Endothelial cell of umbilical vein (primary cell): ENCODE measurements at regions not wholly inside any gene's neighbourhood (a gene's known extent, or its start where the extent isn't known, plus 50 kb on each side); places are given as distances from the start of the nearest gene placed in this dataset.

ENCODE experiments used
- BruUV-seq: library from RNA; stranded (reverse); fragments of 400-500 nt; replicated peaks from 2 replicates; lab custom pipeline; 2021; lab: Mats Ljungman, UMichigan
- CTCF ChIA-PET: fragments of 300-600, 350-600 bp; sonication (Branson Sonifier 250); formaldehyde crosslinking; loops from one replicate; lab custom pipeline; 2021; ENCODE audit warnings: antibody characterized with exemption, inconsistent platforms; lab: Charles Lee
- POLR2A ChIA-PET: fragments of 300-600, 350-600 bp; sonication (Branson Sonifier 250); formaldehyde crosslinking; loops from one replicate; lab custom pipeline; 2021; ENCODE audit warnings: antibody characterized with exemption, inconsistent platforms; lab: Charles Lee
- DNase-seq: peaks from one replicate; pipeline ENCODE4 v3.0.0-alpha.2; 2011; ENCODE audit warnings: low read depth, low spot score
- FAIRE-seq: peaks from 2 replicates; lab custom pipeline; 2011; peaks lifted over from hg19 to GRCh38; lab: Jason Lieb, UNC
- H2AFZ ChIP-seq: 2 replicates; pipeline ENCODE4 v1.6.0; 2012; ENCODE audit warnings: low read depth, low read length, control low read depth, inconsistent platforms
- H3K27ac ChIP-seq: 2 replicates; pipeline ENCODE4 v1.5.1; 2011; ENCODE audit warnings: low read depth, mild to moderate bottlenecking, control low read depth, low read length, moderate library complexity; ENCODE audit not compliant: insufficient read depth
- H3K27me3 ChIP-seq, 2 experiments: 2 replicates each; pipeline versions ENCODE4 v1.6.0 to v1.6.1; 2011; ENCODE audit warnings: low read length in 2 of 2, mixed read lengths in 1 of 2; ENCODE audit not compliant: control insufficient read depth in 2 of 2, insufficient read depth in 2 of 2
- H3K36me3 ChIP-seq, 2 experiments: 2 replicates in 1 of 2; 3 replicates in 1 of 2; pipeline ENCODE4 v1.5.1; 2011; ENCODE audit warnings: low read length in 2 of 2, mild to moderate bottlenecking in 1 of 2, moderate library complexity in 1 of 2; ENCODE audit not compliant: control insufficient read depth in 2 of 2, insufficient read depth in 2 of 2; ENCODE audit errors: extremely low read depth in 1 of 2
- H3K4me1 ChIP-seq: 3 replicates; pipeline ENCODE4 v1.5.1; 2011; ENCODE audit warnings: mild to moderate bottlenecking, low read length; ENCODE audit not compliant: control insufficient read depth, insufficient read depth; ENCODE audit errors: extremely low read depth
- H3K4me2 ChIP-seq: 2 replicates; pipeline ENCODE4 v1.6.1; 2011; ENCODE audit warnings: low read length, control low read depth, mixed read lengths; ENCODE audit not compliant: insufficient read depth
- H3K4me3 ChIP-seq, 3 experiments: fragments of 200-600 bp in 1 of 3; sonication (generic), shearing (Covaris generic) in 1 of 3; replicated peaks in 1 of 3; 2 replicates each; pipeline ENCODE4 v1.5.1; 2011 to 2016; ENCODE audit warnings: control low read depth in 3 of 3, low read length in 3 of 3, mild to moderate bottlenecking in 2 of 3, inconsistent platforms in 1 of 3, low read depth in 1 of 3, moderate library complexity in 1 of 3; ENCODE audit not compliant: insufficient read depth in 1 of 3
- H3K79me2 ChIP-seq: 2 replicates; pipeline ENCODE4 v1.6.0; 2012; ENCODE audit warnings: low read length, inconsistent platforms; ENCODE audit not compliant: control insufficient read depth, insufficient read depth
- H3K9ac ChIP-seq: replicated peaks from 2 replicates; pipeline ENCODE3; 2011; ENCODE audit warnings: low read length, control low read depth; ENCODE audit not compliant: insufficient read depth; ENCODE audit errors: extremely low read depth
- H3K9me1 ChIP-seq: replicated peaks from 3 replicates; pipeline ENCODE4 v1.6.0; 2011; ENCODE audit warnings: mild to moderate bottlenecking, low read length; ENCODE audit not compliant: control insufficient read depth, insufficient read depth; ENCODE audit errors: extremely low read depth
- H3K9me3 ChIP-seq: replicated peaks from 2 replicates; pipeline ENCODE4 v1.5.1; 2012; ENCODE audit warnings: low read length, inconsistent platforms; ENCODE audit not compliant: control insufficient read depth, insufficient read depth
- H4K20me1 ChIP-seq: replicated peaks from 2 replicates; pipeline ENCODE3; 2011; ENCODE audit warnings: mild to moderate bottlenecking, low read length; ENCODE audit not compliant: control insufficient read depth, insufficient read depth; ENCODE audit errors: extremely low read depth
- CTCF ChIP-seq, 2 donors: IDR thresholded peaks; 1 replicate in 1 of 2; 2 replicates in 1 of 2; pipeline ENCODE4 v1.5.1; 2011; ENCODE audit warnings: low read length in 2 of 2, mild to moderate bottlenecking in 2 of 2, moderate library complexity in 2 of 2, control low read depth in 1 of 2, inconsistent platforms in 1 of 2, low read depth in 1 of 2; ENCODE audit not compliant: insufficient read depth in 1 of 2; ENCODE audit errors: extremely low read depth in 1 of 2
- EZH2 ChIP-seq: IDR thresholded peaks from 2 replicates; pipeline ENCODE4 v1.6.1; 2012; ENCODE audit warnings: borderline replicate concordance, low read depth, mild to moderate bottlenecking, moderate library complexity, low read length, inconsistent platforms; ENCODE audit not compliant: severe bottlenecking
- FOS ChIP-seq: IDR thresholded peaks from 2 replicates; pipeline ENCODE4 v1.6.1; 2011; ENCODE audit warnings: mild to moderate bottlenecking, low read length, moderate library complexity, borderline replicate concordance; ENCODE audit not compliant: insufficient read depth
- GATA2 ChIP-seq: IDR thresholded peaks from 2 replicates; pipeline ENCODE4 v1.7.0; 2011; ENCODE audit warnings: low read depth, mild to moderate bottlenecking, moderate library complexity, mixed read lengths, low read length; ENCODE audit not compliant: insufficient read length, insufficient read depth
- JUN ChIP-seq: IDR thresholded peaks from 2 replicates; pipeline ENCODE4 v1.6.1; 2011; ENCODE audit warnings: borderline replicate concordance, low read depth; ENCODE audit not compliant: insufficient read length, insufficient read depth
- MYC ChIP-seq: IDR thresholded peaks from one replicate; pipeline ENCODE4 v1.6.1; 2011; ENCODE audit warnings: mild to moderate bottlenecking, low read depth, low read length
- POLR2A ChIP-seq: IDR thresholded peaks from 2 replicates; pipeline ENCODE4 v1.6.1; 2012; ENCODE audit warnings: low read depth, mild to moderate bottlenecking, control low read depth, low read length
- POLR2AphosphoS5 ChIP-seq: IDR thresholded peaks from 2 replicates; pipeline ENCODE4 v1.6.1; 2012; ENCODE audit warnings: low read depth, mild to moderate bottlenecking, control low read depth, low read length, moderate library complexity; ENCODE audit not compliant: insufficient read depth
- dilution Hi-C: fragments of 300-500 bp; cut with MboI; formaldehyde crosslinking; loops from one replicate; pipeline ENCODE4 v1.15.0; 2019; ENCODE audit warnings: low sequenced_read_pairs; ENCODE audit not compliant: extremely low pct_ligation_motif_present
- intact Hi-C: fragments of 100-400 bp; cut with micrococcal nuclease; formaldehyde crosslinking; loops from one replicate; pipeline ENCODE4 v1.10.0; 2022
- TF ChIP-seq, protein P1 (sequence below): IDR thresholded peaks from 2 replicates; pipeline ENCODE4 v1.6.1; 2011; ENCODE audit not compliant: insufficient read depth, insufficient read length

- no peak overlapping the region for H3K27ac ChIP-seq
- FAIRE-seq: no peak
These were observed 126.6 kb downstream of the EN1 start for GRCh38 chr2:118720866-118721265.

More at GRCh38 chr2:118720866-118721265, 126.6 kb downstream of the EN1 start:
- Histone ChIP-seq H4K20me1 (no peaks in the 10 kb centered on the region), H3K36me3 (no peaks in the 10 kb centered on the region), H3K4me3 (no peak overlapping the region), H3K9me3 (no peaks in the 10 kb centered on the region), H3K9ac (no peak overlapping the region), H3K4me2 (no peak overlapping the region), H3K79me2 (no peaks in the 10 kb centered on the region), H3K27me3 (no peaks in the 10 kb centered on the region), H3K4me1 (no peaks in the 10 kb centered on the region), H3K9me1 (no peaks in the 10 kb centered on the region), H2AFZ (no peak overlapping the region)
- TF ChIP-seq, protein P1, sequence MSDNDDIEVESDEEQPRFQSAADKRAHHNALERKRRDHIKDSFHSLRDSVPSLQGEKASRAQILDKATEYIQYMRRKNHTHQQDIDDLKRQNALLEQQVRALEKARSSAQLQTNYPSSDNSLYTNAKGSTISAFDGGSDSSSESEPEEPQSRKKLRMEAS: no peak
- TF ChIP-seq MYC (no peak), JUN (no peak), POLR2AphosphoS5 (no peak), GATA2 (no peak), CTCF (IDR thresholded peaks at IDR 0.05; ENCODE audit: extremely low read depth in 1 of 2, insufficient read depth in 1 of 2, low read depth in 1 of 2, low read length in 2 of 2) (no peak), FOS (no peak), EZH2 (no peak), POLR2A (no peak)
- CTCF ChIA-PET: no interaction called here
- DNase-seq: no peak
- intact Hi-C loops (no loop called here), dilution Hi-C loops (no loop called here)
- no TSS peak for BruUV-seq
- POLR2A ChIA-PET: no interaction called here
